ENCODE measurements at regions not wholly inside any gene's neighbourhood (a gene's known extent, or its start where the extent isn't known, plus 50 kb on each side); places are given as distances from the start of the nearest gene placed in this dataset.

- no peaks in the 10 kb centered on the region; the same call in none of the 2 replicates for H3K27me3 ChIP-seq (replicated peaks; ENCODE audit: control insufficient read depth, insufficient read depth, low read length)
- no peak overlapping the region for H3K4me3 ChIP-seq (replicated peaks; ENCODE audit: low read depth, low read length)
- DNase-seq (ENCODE audit: extremely low read depth, insufficient read length): no peak
- H3K36me3 ChIP-seq (ENCODE audit: control insufficient read depth, insufficient read depth, low read length): no peaks in the 10 kb centered on the region
- TF ChIP-seq CTCF (IDR thresholded peaks at IDR 0.05; ENCODE audit: insufficient read depth, low read length, poor library complexity, severe bottlenecking): no peak
Measured at GRCh38 chr5:175789670-175790069, 81.7 kb upstream of the CPLX2 start.

GRCh38 chr5:175790796-175791195, 80.6 kb upstream of the CPLX2 start:
- no peak for DNase-seq (ENCODE audit: extremely low read depth, insufficient read length)
- no peaks in the 10 kb centered on the region; the same call in none of the 2 replicates for H3K27me3 ChIP-seq (replicated peaks; ENCODE audit: control insufficient read depth, insufficient read depth, low read length)
- TF ChIP-seq CTCF (IDR thresholded peaks at IDR 0.05; ENCODE audit: insufficient read depth, low read length, poor library complexity, severe bottlenecking): no peak

GRCh38 chr5:175795959-175796358, 75.4 kb upstream of the CPLX2 start:
- Histone ChIP-seq H3K36me3 (ENCODE audit: control insufficient read depth, insufficient read depth, low read length) (no peaks in the 10 kb centered on the region), H3K4me3 (replicated peaks; ENCODE audit: low read depth, low read length) (no peak overlapping the region), H3K27me3 (replicated peaks; ENCODE audit: control insufficient read depth, insufficient read depth, low read length) (peaks cover 2% of the 10 kb centered on the region)
- no peak for DNase-seq (ENCODE audit: extremely low read depth, insufficient read length)
- TF ChIP-seq CTCF (IDR thresholded peaks at IDR 0.05; ENCODE audit: insufficient read depth, low read length, poor library complexity, severe bottlenecking): no peak

More at GRCh38 chr5:175790796-175791195, 80.6 kb upstream of the CPLX2 start:
- no peaks in the 10 kb centered on the region for H3K36me3 ChIP-seq (ENCODE audit: control insufficient read depth, insufficient read depth, low read length)
- H3K4me3 ChIP-seq (replicated peaks; ENCODE audit: low read depth, low read length): no peak overlapping the region

GRCh38 chr5:175796536-175797499, 74.6 kb upstream of the CPLX2 start:
- H3K4me3 ChIP-seq (replicated peaks; ENCODE audit: low read depth, low read length): no peak overlapping the region
- DNase-seq (ENCODE audit: extremely low read depth, insufficient read length): peak; percentile 26
- peaks cover 2% of the 10 kb centered on the region for H3K27me3 ChIP-seq (replicated peaks; ENCODE audit: control insufficient read depth, insufficient read depth, low read length)
- no peak for TF ChIP-seq CTCF (IDR thresholded peaks at IDR 0.05; ENCODE audit: insufficient read depth, low read length, poor library complexity, severe bottlenecking)
- no peaks in the 10 kb centered on the region for H3K36me3 ChIP-seq (ENCODE audit: control insufficient read depth, insufficient read depth, low read length)

GRCh38 chr5:175797521-175798038, 73.8 kb upstream of the CPLX2 start:
- no peak for DNase-seq (ENCODE audit: extremely low read depth, insufficient read length)
- no peak for TF ChIP-seq CTCF (IDR thresholded peaks at IDR 0.05; ENCODE audit: insufficient read depth, low read length, poor library complexity, severe bottlenecking)
- Histone ChIP-seq H3K36me3 (ENCODE audit: control insufficient read depth, insufficient read depth, low read length) (no peaks in the 10 kb centered on the region), H3K4me3 (replicated peaks; ENCODE audit: low read depth, low read length) (no peak overlapping the region), H3K27me3 (replicated peaks; ENCODE audit: control insufficient read depth, insufficient read depth, low read length) (peaks cover 2% of the 10 kb centered on the region)

Measured in GM06990 (cell line).